Stomach (tissue), 8 donors: ENCODE measurements at regions not wholly inside any gene's neighbourhood (a gene's known extent, or its start where the extent isn't known, plus 50 kb on each side); places are given as distances from the start of the nearest gene placed in this dataset.

Source experiments
- DNase-seq, 2 donors: peaks; one replicate each; pipeline versions ENCODE4 v3.0.0 to v3.0.0-alpha.2; 2013 to 2019
- H3K27ac ChIP-seq, 5 donors: fragments of 200-600 bp in 4 of 5; sonication (generic) in 4 of 5; one replicate each; pipeline ENCODE4 v1.5.1; 2013 to 2019; ENCODE audit warnings: mild to moderate bottlenecking in 1 of 5, moderate library complexity in 1 of 5
- H3K27me3 ChIP-seq, 3 donors: fragments of 200-600 bp; sonication (generic); one replicate each; pipeline ENCODE4 v1.5.1; 2017 to 2019; ENCODE audit warnings: mixed run types in 1 of 3
- H3K36me3 ChIP-seq, 4 donors: fragments of 200-600 bp; sonication (generic); 1 replicate in 3 of 4; 2 replicates in 1 of 4; pipeline ENCODE4 v1.5.1; 2016 to 2019
- H3K4me1 ChIP-seq, 4 donors: fragments of 200-600 bp; sonication (generic); one replicate each; pipeline ENCODE4 v1.5.1; 2016 to 2019
- H3K4me3 ChIP-seq, 4 donors: fragments of 200-600 bp; sonication (generic) in 3 of 4; one replicate each; pipeline ENCODE4 v1.5.1; 2016 to 2019; ENCODE audit warnings: mild to moderate bottlenecking in 1 of 4
- H3K9me3 ChIP-seq, 4 donors: fragments of 200-600 bp; sonication (generic); one replicate each; pipeline ENCODE4 v1.5.1; 2016 to 2019
- EP300 ChIP-seq: sonication (generic); formaldehyde crosslinking; IDR thresholded peaks from one replicate; pipeline ENCODE4 v1.6.1; 2017; ENCODE audit warnings: antibody characterized with exemption
- POLR2A ChIP-seq, 4 donors: fragments of 450-650 bp; IDR thresholded peaks; one replicate each; pipeline ENCODE4 v1.6.1; 2016; ENCODE audit warnings: antibody characterized with exemption in 4 of 4, control low read depth in 2 of 4, mild to moderate bottlenecking in 1 of 4, moderate library complexity in 1 of 4
- POLR2AphosphoS5 ChIP-seq, 3 donors: sonication (generic); formaldehyde crosslinking; IDR thresholded peaks; one replicate each; pipeline ENCODE4 v1.6.1; 2016; ENCODE audit warnings: antibody characterized with exemption in 3 of 3
- WGBS, 5 donors: extraction: QIAGEN DNeasy Blood & Tissue Kit in 3 of 5; methylation state at CpG; one replicate each; pipeline versions ENCODE4 v1.1.5 to v1.1.7; 2013 to 2018; 5-methylcytosine and 5-hydroxymethylcytosine counted together
- intact Hi-C: fragments of 100-400 bp; cut with DNase I; formaldehyde crosslinking; loops from one replicate; pipeline ENCODE4 v1.15.1; 2023; ENCODE audit warnings: low total_unique reads
- TF ChIP-seq, protein P1 (sequence below), 7 experiments: fragments of 450-650 bp in 4 of 7; fragments of 200-600 bp in 3 of 7; sonication (generic) in 3 of 7; IDR thresholded peaks; one replicate each; pipeline ENCODE4 v1.5.1; 2016 to 2019; ENCODE audit warnings: antibody characterized with exemption in 7 of 7, control low read depth in 2 of 7, mild to moderate bottlenecking in 1 of 7
- donor health status: healthy with polysubstance abuse.
- donor health status: Bipolar disorder and iron deficiency.
- donor health status: healthy.

DNA sequence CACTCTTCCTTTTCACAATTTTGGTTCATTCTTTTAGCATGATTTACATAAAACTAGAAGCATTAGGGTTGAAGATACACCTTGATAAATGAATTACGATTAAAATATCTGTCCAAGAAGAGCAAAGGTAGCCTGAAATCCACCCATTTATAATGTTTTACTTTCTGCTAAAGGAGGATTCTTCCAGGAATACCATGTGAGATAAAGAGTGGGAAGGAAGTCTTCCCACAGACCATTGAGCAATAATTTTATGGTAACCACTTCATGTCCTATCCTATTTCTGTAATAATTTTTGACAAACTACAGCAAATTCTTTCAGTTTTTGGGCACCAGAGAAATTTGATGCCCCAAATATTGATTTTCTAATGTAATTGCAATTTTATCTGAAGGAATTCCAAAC, 150.6 kb upstream of the STEAP4 start:
- H3K27me3 ChIP-seq = no peaks in the 10 kb centered on the region
- no peak for DNase-seq
- intact Hi-C loops = no loop called here
- TF ChIP-seq, protein P1, sequence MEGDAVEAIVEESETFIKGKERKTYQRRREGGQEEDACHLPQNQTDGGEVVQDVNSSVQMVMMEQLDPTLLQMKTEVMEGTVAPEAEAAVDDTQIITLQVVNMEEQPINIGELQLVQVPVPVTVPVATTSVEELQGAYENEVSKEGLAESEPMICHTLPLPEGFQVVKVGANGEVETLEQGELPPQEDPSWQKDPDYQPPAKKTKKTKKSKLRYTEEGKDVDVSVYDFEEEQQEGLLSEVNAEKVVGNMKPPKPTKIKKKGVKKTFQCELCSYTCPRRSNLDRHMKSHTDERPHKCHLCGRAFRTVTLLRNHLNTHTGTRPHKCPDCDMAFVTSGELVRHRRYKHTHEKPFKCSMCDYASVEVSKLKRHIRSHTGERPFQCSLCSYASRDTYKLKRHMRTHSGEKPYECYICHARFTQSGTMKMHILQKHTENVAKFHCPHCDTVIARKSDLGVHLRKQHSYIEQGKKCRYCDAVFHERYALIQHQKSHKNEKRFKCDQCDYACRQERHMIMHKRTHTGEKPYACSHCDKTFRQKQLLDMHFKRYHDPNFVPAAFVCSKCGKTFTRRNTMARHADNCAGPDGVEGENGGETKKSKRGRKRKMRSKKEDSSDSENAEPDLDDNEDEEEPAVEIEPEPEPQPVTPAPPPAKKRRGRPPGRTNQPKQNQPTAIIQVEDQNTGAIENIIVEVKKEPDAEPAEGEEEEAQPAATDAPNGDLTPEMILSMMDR (IDR thresholded peaks at IDR 0.05) = no peak
- TF ChIP-seq EP300 (no peak), POLR2A (IDR thresholded peaks at IDR 0.05) (no peak), POLR2AphosphoS5 (IDR thresholded peaks at IDR 0.05) (no peak)
- no peaks in the 10 kb centered on the region for H3K9me3 ChIP-seq
- no peak overlapping the region for H3K27ac ChIP-seq
- no peaks in the 10 kb centered on the region for H3K4me1 ChIP-seq
- H3K36me3 ChIP-seq = no peaks in the 10 kb centered on the region
- no peak overlapping the region for H3K4me3 ChIP-seq
- WGBS, 5 donors = 88 to 95% (median 94%) methylated on average over 1 of the region's 1 CpG

DNA sequence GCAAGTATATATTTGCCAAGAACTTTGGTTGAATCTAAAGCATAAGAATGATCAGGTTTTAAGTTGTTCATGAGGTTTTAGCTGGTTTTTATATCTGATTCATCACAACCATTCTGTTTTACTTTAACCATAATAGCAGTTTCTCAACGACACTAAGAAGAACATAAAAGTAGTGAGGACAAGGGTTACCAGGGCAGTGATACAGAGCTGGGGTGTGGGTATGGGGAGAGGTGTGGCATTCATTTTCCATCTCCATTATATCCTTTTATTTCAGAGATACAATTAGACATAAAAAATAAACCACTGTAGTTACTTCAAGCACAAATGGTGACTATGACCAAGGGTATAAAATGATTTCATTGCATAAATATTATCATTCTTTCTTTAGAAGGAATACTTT, 149.8 kb upstream of the STEAP4 start:
- H3K4me1 ChIP-seq = no peaks in the 10 kb centered on the region
- TF ChIP-seq POLR2AphosphoS5 (IDR thresholded peaks at IDR 0.05) = no peak
- TF ChIP-seq POLR2A (IDR thresholded peaks at IDR 0.05) = no peak
- TF ChIP-seq, protein P1 (IDR thresholded peaks at IDR 0.05) = no peak
- no peak for TF ChIP-seq EP300
- H3K27ac ChIP-seq = no peak overlapping the region
- no peaks in the 10 kb centered on the region for H3K27me3 ChIP-seq
- H3K9me3 ChIP-seq = no peaks in the 10 kb centered on the region
- no peaks in the 10 kb centered on the region for H3K36me3 ChIP-seq
- H3K4me3 ChIP-seq = no peak overlapping the region
- no peak for DNase-seq
- intact Hi-C loops = no loop called here
- 0 to 23% (median 0%) methylated on average over 1 of the region's 1 CpG for WGBS, 5 donors

DNA sequence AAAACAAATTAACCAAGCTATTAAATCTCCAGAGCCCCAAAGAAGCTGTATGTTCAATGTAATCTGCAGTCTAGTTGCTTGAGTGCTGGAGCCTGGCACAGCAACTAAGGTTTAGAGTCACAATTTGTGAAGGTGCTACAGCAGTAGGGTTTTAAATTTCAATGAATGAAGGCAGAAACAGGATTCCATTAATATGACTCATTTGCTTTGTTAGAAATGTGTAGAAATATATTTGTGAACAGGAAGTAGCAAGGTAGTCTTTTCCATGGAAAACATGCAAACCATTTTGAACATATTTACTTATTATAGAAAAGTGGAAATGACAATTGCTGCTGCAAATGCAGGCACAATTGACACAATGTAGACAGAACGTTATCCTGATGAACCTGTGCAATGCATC, 149.0 kb upstream of the STEAP4 start:
- no peak for TF ChIP-seq POLR2A (IDR thresholded peaks at IDR 0.05)
- TF ChIP-seq, protein P1 (IDR thresholded peaks at IDR 0.05) = no peak
- intact Hi-C loops = no loop called here
- Histone ChIP-seq H3K27ac (no peak overlapping the region), H3K4me3 (no peak overlapping the region), H3K27me3 (no peaks in the 10 kb centered on the region), H3K9me3 (no peaks in the 10 kb centered on the region), H3K4me1 (no peaks in the 10 kb centered on the region), H3K36me3 (no peaks in the 10 kb centered on the region)
- WGBS, 5 donors = 59 to 79% (median 68%) methylated on average over 1 of the region's 1 CpG
- DNase-seq = no peak

DNA sequence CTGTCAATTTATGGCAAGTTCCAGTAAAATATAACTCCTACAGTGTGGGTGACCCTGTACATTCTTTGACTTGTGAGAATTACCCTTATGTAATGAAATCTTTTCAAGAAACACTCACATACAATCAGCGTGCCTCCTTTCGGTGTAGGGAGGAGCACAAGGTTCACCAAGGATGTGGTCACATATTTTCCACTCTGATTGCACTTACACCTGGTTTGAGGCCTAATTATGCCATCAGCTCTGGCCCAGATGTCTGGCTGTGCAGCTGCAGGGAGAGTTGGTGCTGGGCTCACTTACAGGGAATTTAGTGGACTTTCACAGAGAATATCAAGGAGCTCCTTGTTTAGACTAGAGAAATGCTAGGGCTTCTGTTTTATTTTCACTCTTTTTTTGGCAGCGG, 146.0 kb upstream of the STEAP4 start:
- intact Hi-C loops = no loop called here
- Histone ChIP-seq H3K36me3 (no peaks in the 10 kb centered on the region), H3K27me3 (no peaks in the 10 kb centered on the region), H3K4me1 (no peaks in the 10 kb centered on the region), H3K4me3 (no peak overlapping the region), H3K27ac (no peak overlapping the region), H3K9me3 (no peaks in the 10 kb centered on the region)
- DNase-seq = peak in 1 of 2 donors; percentile 28
- TF ChIP-seq, protein P1 (IDR thresholded peaks at IDR 0.05) = no peak
- TF ChIP-seq POLR2AphosphoS5 (IDR thresholded peaks at IDR 0.05) (no peak), EP300 (no peak), POLR2A (IDR thresholded peaks at IDR 0.05) (no peak)
- 73 to 84% (median 82%) methylated on average over 3 of the region's 3 CpGs for WGBS, 5 donors
